Neural progenitor cell (in vitro differentiated cells): ENCODE measurements at regions not wholly inside any gene's neighbourhood (a gene's known extent, or its start where the extent isn't known, plus 50 kb on each side); places are given as distances from the start of the nearest gene placed in this dataset.

Experiments used
- EZH2 ChIP-seq: fragments of 200-600 bp; sonication (generic); IDR thresholded peaks from 2 replicates; pipeline ENCODE4 v1.6.1; 2017; ENCODE audit warnings: antibody characterized with exemption, mild to moderate bottlenecking, moderate library complexity
- EZH2phosphoT487 ChIP-seq: fragments of 200-600 bp; sonication (generic); IDR thresholded peaks from 2 replicates; pipeline ENCODE4 v1.6.1; 2017; ENCODE audit warnings: antibody characterized with exemption
- TF ChIP-seq, protein P1 (sequence below): fragments of 200-600 bp; sonication (generic); IDR thresholded peaks from 2 replicates; pipeline ENCODE4 v1.5.1; 2017; ENCODE audit warnings: antibody characterized with exemption, mild to moderate bottlenecking

DNA sequence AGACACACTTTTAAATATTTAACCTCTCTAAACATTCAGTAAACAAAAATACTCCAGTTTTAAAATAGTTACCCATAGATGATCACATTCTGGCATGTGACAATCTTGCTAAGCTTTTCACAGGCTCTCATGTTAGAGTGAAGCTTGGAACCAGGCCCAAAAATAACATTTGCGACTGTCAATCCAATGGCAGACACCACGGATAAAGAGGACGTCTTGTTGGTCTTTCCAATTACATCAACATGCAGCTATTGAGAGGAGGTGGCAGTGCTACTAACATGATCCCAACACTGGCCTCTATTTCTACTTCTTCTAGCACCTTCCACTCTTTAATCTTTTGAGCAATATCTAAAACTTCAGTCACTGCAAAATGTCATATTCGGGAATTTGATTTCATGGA, 970.8 kb upstream of the TENM3 start:
- TF ChIP-seq, protein P1, sequence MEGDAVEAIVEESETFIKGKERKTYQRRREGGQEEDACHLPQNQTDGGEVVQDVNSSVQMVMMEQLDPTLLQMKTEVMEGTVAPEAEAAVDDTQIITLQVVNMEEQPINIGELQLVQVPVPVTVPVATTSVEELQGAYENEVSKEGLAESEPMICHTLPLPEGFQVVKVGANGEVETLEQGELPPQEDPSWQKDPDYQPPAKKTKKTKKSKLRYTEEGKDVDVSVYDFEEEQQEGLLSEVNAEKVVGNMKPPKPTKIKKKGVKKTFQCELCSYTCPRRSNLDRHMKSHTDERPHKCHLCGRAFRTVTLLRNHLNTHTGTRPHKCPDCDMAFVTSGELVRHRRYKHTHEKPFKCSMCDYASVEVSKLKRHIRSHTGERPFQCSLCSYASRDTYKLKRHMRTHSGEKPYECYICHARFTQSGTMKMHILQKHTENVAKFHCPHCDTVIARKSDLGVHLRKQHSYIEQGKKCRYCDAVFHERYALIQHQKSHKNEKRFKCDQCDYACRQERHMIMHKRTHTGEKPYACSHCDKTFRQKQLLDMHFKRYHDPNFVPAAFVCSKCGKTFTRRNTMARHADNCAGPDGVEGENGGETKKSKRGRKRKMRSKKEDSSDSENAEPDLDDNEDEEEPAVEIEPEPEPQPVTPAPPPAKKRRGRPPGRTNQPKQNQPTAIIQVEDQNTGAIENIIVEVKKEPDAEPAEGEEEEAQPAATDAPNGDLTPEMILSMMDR = no peak
- no peak for TF ChIP-seq EZH2phosphoT487
- TF ChIP-seq EZH2 = no peak
